Psoas muscle (tissue), 7 donors: ENCODE measurements at regions not wholly inside any gene's neighbourhood (a gene's known extent, or its start where the extent isn't known, plus 50 kb on each side); places are given as distances from the start of the nearest gene placed in this dataset.

Source experiments
- ATAC-seq, 4 donors: fragments of 200-7000 bp; cut with Tn5 transposase; one replicate each; pipeline ENCODE4 v1.9.1; 2020; ENCODE audit warnings: moderate library complexity in 3 of 4, mild to moderate bottlenecking in 2 of 4
- DNase-seq, 2 donors: peaks; one replicate each; pipeline ENCODE4 v3.0.0-alpha.2; 2020
- H3K27ac ChIP-seq: fragments of 200-600 bp; one replicate; pipeline ENCODE4 v1.8.0; 2022
- H3K27me3 ChIP-seq, 3 donors: fragments of 200-600 bp in 1 of 3; one replicate each; pipeline versions ENCODE4 v1.6.1 to v1.8.0; 2013 to 2022; ENCODE audit warnings: low read length in 2 of 3, mild to moderate bottlenecking in 2 of 3, moderate library complexity in 1 of 3; ENCODE audit not compliant: insufficient read depth in 3 of 3
- H3K36me3 ChIP-seq, 2 donors: fragments of 200-600 bp in 1 of 2; one replicate each; pipeline versions ENCODE4 v1.6.1 to v1.8.0; 2013 to 2022; ENCODE audit warnings: low read depth in 1 of 2, mild to moderate bottlenecking in 1 of 2, moderate library complexity in 1 of 2; ENCODE audit not compliant: insufficient read depth in 1 of 2
- H3K4me1 ChIP-seq: fragments of 200-600 bp; one replicate; pipeline ENCODE4 v1.8.0; 2022
- H3K4me3 ChIP-seq: fragments of 200-600 bp; one replicate; pipeline ENCODE4 v1.8.0; 2022; ENCODE audit warnings: mild to moderate bottlenecking
- H3K9me3 ChIP-seq: fragments of 200-600 bp; one replicate; pipeline ENCODE4 v1.8.0; 2022
- WGBS, 3 donors: extraction: QIAGEN DNeasy Blood & Tissue Kit; methylation state at CpG; one replicate each; pipeline versions ENCODE4 v1.1.6 to v1.1.7; 2013; 5-methylcytosine and 5-hydroxymethylcytosine counted together
- intact Hi-C, 2 donors: fragments of 100-400 bp; cut with DNase I; formaldehyde crosslinking; loops; one replicate each; pipeline versions ENCODE4 v1.11.0 to v1.14.2; 2022
- TF ChIP-seq, protein P1 (sequence below): fragments of 200-600 bp; IDR thresholded peaks from one replicate; pipeline ENCODE4 v1.8.0; 2022; ENCODE audit warnings: antibody characterized with exemption
- donor health status: healthy with polysubstance abuse.
- donor health status: DM: no; HTN: no; CAD: no; lungs with moderate emphysema.
- donor health status: Bipolar disorder and iron deficiency.
- donor health status: healthy.
- donor health status: DM: yes; HTN: yes; CAD: no.
- donor health status: DM: no; HTN: no; CAD: no.
- donor health status: DM: yes; HTN: yes; CAD: no.

DNA sequence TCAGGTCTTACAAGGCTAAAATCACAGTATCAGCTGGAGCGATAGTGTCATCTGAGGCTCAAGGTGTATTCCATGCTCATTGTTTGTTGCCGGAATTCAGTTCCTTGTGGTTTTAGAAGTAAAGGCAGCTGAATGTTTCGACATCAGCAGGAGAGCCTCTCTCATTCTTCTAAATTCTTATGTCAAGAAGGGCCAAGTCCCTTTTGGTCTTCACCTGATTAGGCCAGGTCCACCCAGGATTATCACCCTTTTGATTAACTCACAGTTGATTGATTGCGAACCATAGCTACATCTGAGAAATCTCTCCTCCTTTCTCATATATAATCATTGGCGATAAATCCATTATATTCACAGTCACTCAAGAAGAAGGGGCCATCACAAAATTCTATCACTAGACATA lies 806.7 kb upstream of the PRMT6 start:
- Histone ChIP-seq H3K4me1 (no peaks in the 10 kb centered on the region), H3K4me3 (no peak overlapping the region), H3K9me3 (no peaks in the 10 kb centered on the region), H3K27ac (no peak overlapping the region), H3K27me3 (no peaks in the 10 kb centered on the region), H3K36me3 (no peaks in the 10 kb centered on the region)
- TF ChIP-seq, protein P1, sequence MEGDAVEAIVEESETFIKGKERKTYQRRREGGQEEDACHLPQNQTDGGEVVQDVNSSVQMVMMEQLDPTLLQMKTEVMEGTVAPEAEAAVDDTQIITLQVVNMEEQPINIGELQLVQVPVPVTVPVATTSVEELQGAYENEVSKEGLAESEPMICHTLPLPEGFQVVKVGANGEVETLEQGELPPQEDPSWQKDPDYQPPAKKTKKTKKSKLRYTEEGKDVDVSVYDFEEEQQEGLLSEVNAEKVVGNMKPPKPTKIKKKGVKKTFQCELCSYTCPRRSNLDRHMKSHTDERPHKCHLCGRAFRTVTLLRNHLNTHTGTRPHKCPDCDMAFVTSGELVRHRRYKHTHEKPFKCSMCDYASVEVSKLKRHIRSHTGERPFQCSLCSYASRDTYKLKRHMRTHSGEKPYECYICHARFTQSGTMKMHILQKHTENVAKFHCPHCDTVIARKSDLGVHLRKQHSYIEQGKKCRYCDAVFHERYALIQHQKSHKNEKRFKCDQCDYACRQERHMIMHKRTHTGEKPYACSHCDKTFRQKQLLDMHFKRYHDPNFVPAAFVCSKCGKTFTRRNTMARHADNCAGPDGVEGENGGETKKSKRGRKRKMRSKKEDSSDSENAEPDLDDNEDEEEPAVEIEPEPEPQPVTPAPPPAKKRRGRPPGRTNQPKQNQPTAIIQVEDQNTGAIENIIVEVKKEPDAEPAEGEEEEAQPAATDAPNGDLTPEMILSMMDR, result no peak
- ATAC-seq (no peak), DNase-seq (no peak)
- 73 to 78% (median 75%) methylated on average over 5 of the region's 5 CpGs for WGBS, 3 donors
- intact Hi-C loops, result no loop called here

DNA sequence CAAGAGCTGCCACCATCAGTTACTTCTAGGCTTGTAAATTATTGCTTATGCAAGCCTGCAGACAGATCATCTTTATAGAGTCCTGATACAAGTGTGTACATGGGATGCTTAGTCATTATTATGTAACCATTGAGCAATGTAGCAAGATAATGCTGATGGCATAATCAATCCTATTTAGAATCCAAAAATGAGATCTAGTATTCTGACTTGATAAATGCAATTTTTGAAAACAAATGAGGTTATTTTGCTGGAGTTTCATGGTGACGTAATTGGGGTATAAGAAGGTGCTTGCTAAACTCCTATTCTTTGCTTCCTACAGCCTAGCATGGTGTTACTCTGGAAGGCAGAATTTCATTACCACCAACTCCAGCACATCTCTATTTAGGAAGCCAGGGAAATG lies 801.7 kb upstream of the PRMT6 start:
- Histone ChIP-seq H3K4me1 (no peaks in the 10 kb centered on the region), H3K27me3 (no peaks in the 10 kb centered on the region), H3K9me3 (no peaks in the 10 kb centered on the region), H3K36me3 (no peaks in the 10 kb centered on the region), H3K4me3 (no peak overlapping the region), H3K27ac (no peak overlapping the region)
- intact Hi-C loops, result no loop called here
- no peak for DNase-seq
- 83 to 90% (median 87%) methylated on average over 1 of the region's 1 CpG for WGBS, 3 donors
- no peak for ATAC-seq
- TF ChIP-seq, protein P1, result no peak

DNA sequence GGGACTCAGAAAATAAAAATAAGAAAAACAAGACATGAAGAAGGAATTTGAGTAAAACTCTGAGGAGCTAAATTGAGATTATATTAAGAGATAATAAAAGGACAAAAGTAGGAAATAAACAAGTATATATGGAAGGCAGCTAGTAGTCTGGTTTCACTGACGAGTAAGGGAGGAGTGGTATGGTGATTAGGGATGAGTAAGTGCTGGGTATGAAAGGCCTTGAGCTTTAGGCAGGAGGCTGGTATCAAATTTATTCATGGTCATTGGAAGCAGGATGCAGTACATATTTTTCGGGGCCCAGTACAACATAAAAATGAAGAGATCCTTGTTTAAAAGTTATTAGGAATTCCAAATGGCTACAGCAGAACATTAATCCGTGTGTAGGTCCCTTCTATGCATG lies 789.7 kb upstream of the PRMT6 start:
- no peak for DNase-seq
- Histone ChIP-seq H3K27ac (no peak overlapping the region), H3K9me3 (peaks cover 6% of the 10 kb centered on the region), H3K4me1 (no peaks in the 10 kb centered on the region), H3K27me3 (no peaks in the 10 kb centered on the region), H3K36me3 (no peaks in the 10 kb centered on the region), H3K4me3 (no peak overlapping the region)
- TF ChIP-seq, protein P1, result no peak
- ATAC-seq, result no peak
- intact Hi-C loops, result no loop called here
- 38 to 44% (median 40%) methylated on average over 3 of the region's 3 CpGs for WGBS, 3 donors

DNA sequence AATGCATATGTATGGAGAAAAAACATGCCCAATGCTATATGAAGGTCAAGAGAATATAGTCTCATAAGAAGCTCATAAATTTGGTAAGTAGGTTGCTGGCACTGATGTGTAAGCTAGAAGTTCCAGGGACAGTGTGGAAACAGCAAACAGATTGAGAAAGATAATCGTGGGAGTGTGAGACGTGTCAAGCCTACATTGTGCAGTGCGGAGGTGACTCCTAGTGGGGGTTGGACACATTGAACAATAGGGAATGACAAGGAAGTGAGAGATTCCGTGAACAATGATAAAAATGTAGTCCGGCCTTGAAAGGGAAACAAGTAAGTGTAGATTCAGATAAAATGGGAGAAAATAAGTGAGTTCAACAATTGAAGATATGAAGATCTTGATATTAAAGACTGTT lies 788.4 kb upstream of the PRMT6 start:
- Histone ChIP-seq H3K27ac (no peak overlapping the region), H3K4me3 (no peak overlapping the region), H3K4me1 (no peaks in the 10 kb centered on the region), H3K9me3 (peaks cover 6% of the 10 kb centered on the region), H3K36me3 (no peaks in the 10 kb centered on the region), H3K27me3 (no peaks in the 10 kb centered on the region)
- WGBS, 3 donors, result 25 to 35% (median 28%) methylated on average over 5 of the region's 5 CpGs
- DNase-seq, result no peak
- no peak for ATAC-seq
- TF ChIP-seq, protein P1, result no peak
- intact Hi-C loops, result no loop called here

DNA sequence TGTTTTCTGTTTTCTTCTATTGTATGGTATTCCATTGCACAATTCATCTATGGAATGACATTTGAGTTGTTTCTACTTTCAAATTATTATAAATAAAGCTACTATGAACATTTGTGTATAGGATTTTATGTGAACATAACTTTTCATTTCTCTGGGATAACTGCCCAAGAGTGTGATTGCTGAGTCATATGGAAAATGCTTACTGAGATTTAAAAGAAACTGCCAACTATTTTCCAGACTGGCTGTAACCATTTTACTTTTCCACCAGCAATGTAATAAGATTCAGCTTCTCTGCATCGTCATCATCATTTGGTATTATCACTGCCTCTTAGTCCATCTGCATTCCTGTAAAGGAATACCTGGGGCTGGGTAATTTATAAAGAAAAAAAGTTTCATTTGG lies 779.6 kb upstream of the PRMT6 start:
- ATAC-seq, result no peak
- no peaks in the 10 kb centered on the region for H3K27me3 ChIP-seq
- TF ChIP-seq, protein P1, result no peak
- H3K36me3 ChIP-seq, result no peaks in the 10 kb centered on the region
- no peak for DNase-seq
- H3K4me1 ChIP-seq, result no peaks in the 10 kb centered on the region
- 38 to 51% (median 39%) methylated on average over 1 of the region's 1 CpG for WGBS, 3 donors
- H3K4me3 ChIP-seq, result no peak overlapping the region
- intact Hi-C loops, result no loop called here
- H3K27ac ChIP-seq, result no peak overlapping the region
- peaks cover 3% of the 10 kb centered on the region for H3K9me3 ChIP-seq
